ENCODE measurements at regions not wholly inside any gene's neighbourhood (a gene's known extent, or its start where the extent isn't known, plus 50 kb on each side); places are given as distances from the start of the nearest gene placed in this dataset.
"Not testable (repeated sequence)": the region's sequence is repeated elsewhere in the genome, so short reads cannot be mapped to it uniquely, and the experiment has no call there.

DNA sequence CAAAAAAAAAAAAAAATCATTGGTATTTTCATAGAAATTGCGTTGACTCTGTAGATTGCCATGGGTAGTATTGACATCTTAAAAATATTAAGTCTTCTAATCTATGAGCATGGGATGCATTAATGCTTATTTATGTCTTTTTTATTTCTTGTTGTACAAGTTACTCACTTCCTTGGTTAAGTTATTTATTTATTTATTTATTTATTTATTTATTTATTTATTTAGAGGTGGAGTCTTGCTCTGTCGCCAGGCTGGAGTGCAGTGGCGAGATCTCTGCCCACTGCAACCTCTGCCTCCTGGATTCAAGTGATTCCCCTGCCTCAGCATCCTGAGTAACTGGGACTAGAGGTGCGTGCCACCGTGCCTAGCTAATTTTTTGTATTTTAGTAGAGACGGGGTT, 656.0 kb downstream of the TENT5A start:
- not testable (repeated sequence) for TF ChIP-seq CTCF, POLR2A (IDR thresholded peaks at IDR 0.05)

Data from transverse colon (tissue), 3 donors.